Stimulated activated memory B cell treated with anti-CD40 and anti-IgM and Interleukin-4, amounts not matched to agents 10 μg/mL and 1 μg/mL and 100 μg/mL, for 72 hours (primary cell): ENCODE measurements at regions not wholly inside any gene's neighbourhood (a gene's known extent, or its start where the extent isn't known, plus 50 kb on each side); places are given as distances from the start of the nearest gene placed in this dataset.
"Not testable (repeated sequence)": the region's sequence is repeated elsewhere in the genome, so short reads cannot be mapped to it uniquely, and the experiment has no call there.

ENCODE experiments used
- ATAC-seq: fragments of 150-1000 bp; cut with Tn5 transposase; 2 replicates; pipeline ENCODE4 v1.10.0; 2021
- H3K27ac Mint-ChIP-seq: one replicate; pipeline ENCODE4 v1.8.0; 2022; ENCODE audit warnings: mild to moderate bottlenecking, mixed read lengths
- H3K27me3 Mint-ChIP-seq: one replicate; pipeline ENCODE4 v1.8.0; 2022; ENCODE audit warnings: mixed read lengths
- H3K36me3 Mint-ChIP-seq: one replicate; pipeline ENCODE4 v1.8.0; 2022; ENCODE audit warnings: mixed read lengths
- H3K4me1 Mint-ChIP-seq: one replicate; pipeline ENCODE4 v1.8.0; 2022; ENCODE audit warnings: mixed read lengths
- H3K4me3 Mint-ChIP-seq: one replicate; pipeline ENCODE4 v1.8.0; 2022; ENCODE audit warnings: mild to moderate bottlenecking, moderate library complexity, mixed read lengths
- H3K9me3 Mint-ChIP-seq: one replicate; pipeline ENCODE4 v1.8.0; 2022; ENCODE audit warnings: mixed read lengths

DNA sequence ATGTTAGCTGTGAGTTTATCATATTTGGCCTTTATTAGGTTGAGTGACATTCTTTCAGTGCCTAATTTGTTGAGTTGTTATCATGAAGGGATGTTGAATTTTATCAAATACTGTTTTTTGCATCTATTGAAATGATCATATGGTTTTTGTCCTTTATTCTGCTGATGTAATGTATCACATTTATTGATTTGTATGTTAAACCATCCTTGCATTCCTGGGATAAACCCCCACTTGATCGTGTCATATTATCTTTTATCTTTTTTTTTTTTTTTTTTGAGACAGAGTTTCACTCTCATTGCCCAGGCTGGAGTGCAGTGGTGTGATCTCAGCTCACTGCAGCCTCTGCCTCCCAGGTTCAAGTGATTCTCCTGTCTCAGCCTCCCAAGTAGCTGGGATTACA, 51.9 kb upstream of the MFGE8 start:
- H3K9me3 Mint-ChIP-seq: peaks cover 27% of the 10 kb centered on the region
- ATAC-seq, H3K27me3 Mint-ChIP-seq, H3K36me3 Mint-ChIP-seq, H3K4me3 Mint-ChIP-seq, H3K27ac Mint-ChIP-seq, H3K4me1 Mint-ChIP-seq: not testable (repeated sequence)

DNA sequence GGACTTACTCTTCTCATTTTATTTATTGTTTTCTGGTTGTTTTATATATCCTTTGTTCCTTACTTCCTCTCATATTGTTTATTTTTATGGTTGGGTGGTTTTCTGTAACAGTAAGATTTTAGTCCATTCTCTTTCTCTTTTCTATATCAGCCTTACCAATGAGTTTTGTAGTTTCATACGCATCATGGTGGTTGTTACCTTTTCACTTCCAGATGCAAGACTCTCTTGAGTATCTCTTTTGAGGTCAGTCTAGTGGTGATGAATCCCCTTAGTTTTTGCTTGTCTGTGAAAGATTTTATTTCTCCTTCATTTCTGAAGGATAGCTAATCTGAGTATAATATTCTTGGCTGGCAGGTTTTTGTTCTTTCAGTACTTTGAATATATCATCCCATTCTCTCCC, 57.1 kb upstream of the MFGE8 start:
- Mint-ChIP-seq H3K27me3 (peaks cover 25% of the 10 kb centered on the region), H3K4me3 (no peak overlapping the region), H3K36me3 (peaks cover 6% of the 10 kb centered on the region), H3K4me1 (no peaks in the 10 kb centered on the region), H3K27ac (no peak overlapping the region), H3K9me3 (peaks cover 18% of the 10 kb centered on the region)
- ATAC-seq: no peak

DNA sequence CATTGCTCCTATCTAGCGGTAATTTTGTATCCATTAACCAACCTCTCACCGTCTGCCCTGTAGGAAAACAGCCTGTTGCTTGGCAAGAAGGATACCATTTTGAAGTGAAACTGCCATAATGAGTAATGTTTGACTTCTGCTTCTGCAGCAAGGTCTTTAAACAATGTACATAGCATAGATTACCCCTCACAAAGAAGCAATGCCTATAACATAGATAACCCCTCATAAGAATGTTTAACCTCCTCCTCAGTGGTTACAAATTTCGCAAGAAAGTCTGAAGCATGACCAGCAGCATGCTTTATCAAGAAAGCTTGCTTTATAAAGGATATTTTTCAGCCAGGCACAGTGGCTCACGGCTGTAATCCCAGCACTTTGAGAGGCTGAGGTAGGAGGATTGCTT, 61.2 kb upstream of the MFGE8 start:
- Mint-ChIP-seq H3K4me1 (no peaks in the 10 kb centered on the region), H3K27me3 (peaks cover 39% of the 10 kb centered on the region), H3K4me3 (no peak overlapping the region), H3K9me3 (peaks cover 9% of the 10 kb centered on the region), H3K27ac (no peak overlapping the region), H3K36me3 (no peaks in the 10 kb centered on the region)
- no peak for ATAC-seq

DNA sequence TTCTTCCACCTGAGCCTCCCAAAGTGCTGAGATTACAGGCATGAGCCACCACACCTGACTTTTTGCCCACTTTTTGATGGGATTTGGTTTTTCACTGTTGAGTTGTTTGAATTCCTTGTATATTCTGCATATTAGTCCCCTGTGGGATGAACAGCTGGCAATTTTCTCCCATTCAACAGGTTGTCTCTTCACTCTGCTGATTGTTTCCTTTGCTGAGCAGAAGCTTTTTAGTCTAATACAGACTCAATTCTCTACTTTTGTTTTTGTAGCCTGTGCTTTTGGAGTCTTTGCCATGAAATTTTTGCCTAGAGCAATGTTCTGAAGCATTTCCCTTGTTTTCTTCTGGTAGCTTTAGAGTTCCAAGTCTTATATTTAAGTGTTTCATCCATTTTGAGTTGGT, 62.7 kb upstream of the MFGE8 start:
- Mint-ChIP-seq H3K36me3 (no peaks in the 10 kb centered on the region), H3K27ac (no peak overlapping the region), H3K27me3 (peaks cover 36% of the 10 kb centered on the region), H3K4me1 (no peaks in the 10 kb centered on the region), H3K9me3 (no peaks in the 10 kb centered on the region), H3K4me3 (no peak overlapping the region)
- no peak for ATAC-seq

DNA sequence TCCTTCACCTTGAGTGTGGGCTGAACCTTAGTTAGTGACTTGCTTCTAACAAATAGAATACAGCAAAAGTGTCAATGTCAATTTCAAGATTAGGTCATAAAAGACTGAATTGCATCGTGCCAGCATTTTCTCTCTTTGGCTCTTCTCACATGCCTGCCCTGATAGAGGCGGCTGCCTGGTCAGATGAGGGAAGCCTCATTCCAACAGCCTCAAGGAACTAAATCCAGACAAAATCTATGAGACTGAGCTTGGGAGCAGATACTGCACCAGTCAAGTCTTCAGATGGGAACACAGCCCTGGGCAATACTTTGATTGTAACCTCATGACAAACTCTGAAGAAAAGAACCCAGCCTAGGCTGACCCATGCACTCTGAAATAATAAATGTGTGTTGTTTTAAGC, 63.5 kb upstream of the MFGE8 start:
- Mint-ChIP-seq H3K4me3 (no peak overlapping the region), H3K4me1 (no peaks in the 10 kb centered on the region), H3K27ac (no peak overlapping the region), H3K27me3 (peaks cover 28% of the 10 kb centered on the region), H3K36me3 (no peaks in the 10 kb centered on the region), H3K9me3 (no peaks in the 10 kb centered on the region)
- no peak for ATAC-seq

DNA sequence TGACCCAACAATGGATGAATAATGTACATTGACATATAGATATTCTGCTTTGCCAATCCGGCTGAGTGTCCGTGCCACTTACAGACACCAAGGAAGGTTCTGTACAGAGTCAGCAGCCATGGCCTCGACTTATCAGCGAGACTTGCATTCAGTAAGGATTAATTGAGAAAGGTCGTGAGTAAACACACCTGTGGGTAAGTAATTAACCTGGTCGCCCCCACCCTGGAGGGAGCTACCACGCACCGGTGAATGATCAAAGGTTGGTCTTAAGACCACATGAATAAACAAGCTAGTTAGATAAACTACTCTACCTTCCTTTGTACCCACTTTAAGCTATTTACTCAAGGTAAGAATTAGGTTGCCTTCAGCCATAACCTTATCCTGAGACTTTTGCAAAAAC, 66.5 kb upstream of the MFGE8 start:
- no peaks in the 10 kb centered on the region for H3K36me3 Mint-ChIP-seq
- no peaks in the 10 kb centered on the region for H3K9me3 Mint-ChIP-seq
- no peak overlapping the region for H3K4me3 Mint-ChIP-seq
- ATAC-seq: no peak
- H3K27me3 Mint-ChIP-seq: peaks cover 14% of the 10 kb centered on the region
- peaks cover 6% of the 10 kb centered on the region for H3K4me1 Mint-ChIP-seq
- H3K27ac Mint-ChIP-seq: no peak overlapping the region

DNA sequence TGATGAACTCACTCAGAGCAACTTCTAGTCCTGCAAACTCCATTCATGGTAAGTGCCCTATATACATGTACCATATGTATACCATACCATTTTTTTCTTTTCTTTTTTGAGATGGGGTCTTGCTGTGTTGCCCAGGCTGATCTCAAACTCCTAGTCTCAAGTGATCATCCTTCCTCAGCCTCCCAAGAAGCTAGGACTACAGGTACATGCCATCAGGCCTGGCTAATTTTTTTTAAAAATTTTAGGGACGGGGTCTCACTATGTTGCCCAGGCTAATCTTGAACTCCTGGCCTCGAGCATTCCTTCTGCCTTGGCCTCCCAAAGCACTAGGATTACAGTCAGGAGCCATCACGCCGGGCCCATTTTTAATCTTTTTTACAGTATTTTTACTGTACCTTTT, 67.3 kb upstream of the MFGE8 start:
- H3K36me3 Mint-ChIP-seq: no peaks in the 10 kb centered on the region
- H3K4me3 Mint-ChIP-seq: no peak overlapping the region
- no peaks in the 10 kb centered on the region for H3K9me3 Mint-ChIP-seq
- peaks cover 6% of the 10 kb centered on the region for H3K4me1 Mint-ChIP-seq
- no peak overlapping the region for H3K27ac Mint-ChIP-seq
- H3K27me3 Mint-ChIP-seq: peaks cover 12% of the 10 kb centered on the region
- ATAC-seq: no peak

DNA sequence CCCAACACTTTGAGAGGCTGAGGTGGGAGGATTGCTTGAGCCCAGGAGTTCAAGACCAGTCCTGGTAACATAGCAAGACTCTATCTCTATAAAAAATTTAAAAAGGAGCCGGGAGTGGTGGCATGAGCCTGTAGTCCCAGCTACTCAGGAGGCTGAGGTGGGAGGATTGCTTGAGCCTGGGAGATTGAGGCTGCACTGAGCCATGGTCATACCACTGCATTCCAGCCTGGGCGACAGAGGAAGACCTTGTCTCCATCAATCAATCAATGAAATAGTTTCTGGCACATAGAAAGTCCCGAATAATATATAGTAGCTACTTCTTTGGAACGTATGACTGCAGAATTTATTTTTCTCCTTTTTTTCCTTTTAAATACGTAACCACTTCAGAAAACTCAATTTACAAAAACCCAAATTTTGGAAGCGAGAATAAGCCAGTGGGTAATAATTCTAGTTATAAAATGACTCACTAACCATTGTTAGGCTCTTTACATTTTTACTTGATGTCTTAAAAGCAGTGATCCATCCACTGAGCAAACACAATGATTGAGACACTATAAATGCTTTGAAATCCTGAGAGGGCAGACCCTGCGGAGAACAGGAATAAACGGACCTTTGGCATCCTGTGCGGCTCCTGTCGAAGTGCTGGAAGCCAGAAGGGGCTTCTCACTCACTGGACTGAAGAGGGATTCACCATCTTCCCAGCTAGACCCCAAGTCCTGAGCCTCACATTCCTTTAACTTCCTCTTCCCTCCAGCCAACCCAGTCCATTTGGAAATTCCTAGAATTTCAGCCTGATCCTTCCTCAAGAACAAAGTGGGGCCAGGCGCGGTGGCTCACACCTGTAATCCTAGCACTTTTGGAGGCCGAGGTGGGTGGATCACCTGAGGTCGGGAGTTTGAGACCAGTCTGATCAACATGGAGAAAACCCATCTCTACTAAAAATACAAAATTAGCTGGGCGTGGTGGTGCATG, 68.4 kb upstream of the MFGE8 start:
- ATAC-seq: no peak
- Mint-ChIP-seq H3K9me3 (no peaks in the 10 kb centered on the region), H3K36me3 (no peaks in the 10 kb centered on the region), H3K4me1 (peaks cover 6% of the 10 kb centered on the region), H3K4me3 (no peak overlapping the region), H3K27ac (no peak overlapping the region), H3K27me3 (peaks cover 2% of the 10 kb centered on the region)

DNA sequence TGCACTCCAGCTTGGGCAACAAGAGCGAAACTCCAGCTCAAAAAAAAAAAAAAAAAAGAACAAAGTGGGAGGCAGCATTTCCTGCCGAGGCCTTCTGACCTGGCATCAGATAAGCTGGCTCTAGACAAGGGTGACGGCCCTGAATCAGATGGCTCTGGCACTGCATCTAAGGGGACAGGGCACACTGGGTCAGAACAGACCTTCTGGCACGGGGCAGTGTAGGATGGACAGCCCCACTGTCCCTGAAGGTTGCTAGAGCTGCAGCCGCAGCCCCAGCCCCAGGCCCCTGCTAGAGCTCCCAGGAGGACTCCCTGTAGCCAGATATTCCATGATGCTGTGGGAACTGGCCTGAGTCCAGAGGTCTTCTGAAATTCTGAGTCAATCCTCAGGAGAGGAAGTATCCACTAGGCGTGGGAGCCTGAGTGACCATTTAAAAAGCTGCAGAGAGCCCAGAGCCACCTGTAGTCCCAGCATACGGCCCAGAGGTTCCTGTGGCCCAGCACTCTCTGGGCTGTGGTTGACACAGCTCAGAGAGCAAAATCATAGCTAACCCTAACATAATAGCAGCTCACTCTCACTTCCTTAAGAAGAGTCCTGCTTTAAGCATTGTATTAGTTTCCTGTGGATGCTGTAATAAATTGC, 69.2 kb upstream of the MFGE8 start:
- H3K27ac Mint-ChIP-seq: no peak overlapping the region
- no peak overlapping the region for H3K4me3 Mint-ChIP-seq
- no peaks in the 10 kb centered on the region for H3K36me3 Mint-ChIP-seq
- H3K9me3 Mint-ChIP-seq: no peaks in the 10 kb centered on the region
- no peaks in the 10 kb centered on the region for H3K27me3 Mint-ChIP-seq
- peaks cover 6% of the 10 kb centered on the region for H3K4me1 Mint-ChIP-seq
- peak; percentile 95 for ATAC-seq

DNA sequence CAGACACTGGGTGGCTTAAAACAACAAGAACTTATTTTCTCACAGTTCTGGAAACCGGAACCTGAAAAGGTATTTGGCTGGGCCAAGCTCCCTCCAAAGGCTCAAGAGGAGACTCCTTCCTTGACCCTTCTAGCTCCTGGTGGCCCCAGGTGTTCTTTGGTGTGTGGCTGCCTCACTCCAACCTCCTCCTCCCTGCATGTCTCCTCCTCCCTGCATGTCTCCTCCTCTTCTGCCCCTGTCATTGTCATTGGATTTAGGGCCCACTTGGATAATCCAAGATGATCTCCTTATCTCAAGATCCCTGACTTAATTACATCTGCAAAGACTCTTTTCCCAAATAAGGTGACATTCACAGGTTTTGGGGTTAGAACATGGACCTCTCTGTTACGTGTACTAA, 69.8 kb upstream of the MFGE8 start:
- no peaks in the 10 kb centered on the region for H3K36me3 Mint-ChIP-seq
- H3K9me3 Mint-ChIP-seq: no peaks in the 10 kb centered on the region
- H3K27ac Mint-ChIP-seq: no peak overlapping the region

DNA sequence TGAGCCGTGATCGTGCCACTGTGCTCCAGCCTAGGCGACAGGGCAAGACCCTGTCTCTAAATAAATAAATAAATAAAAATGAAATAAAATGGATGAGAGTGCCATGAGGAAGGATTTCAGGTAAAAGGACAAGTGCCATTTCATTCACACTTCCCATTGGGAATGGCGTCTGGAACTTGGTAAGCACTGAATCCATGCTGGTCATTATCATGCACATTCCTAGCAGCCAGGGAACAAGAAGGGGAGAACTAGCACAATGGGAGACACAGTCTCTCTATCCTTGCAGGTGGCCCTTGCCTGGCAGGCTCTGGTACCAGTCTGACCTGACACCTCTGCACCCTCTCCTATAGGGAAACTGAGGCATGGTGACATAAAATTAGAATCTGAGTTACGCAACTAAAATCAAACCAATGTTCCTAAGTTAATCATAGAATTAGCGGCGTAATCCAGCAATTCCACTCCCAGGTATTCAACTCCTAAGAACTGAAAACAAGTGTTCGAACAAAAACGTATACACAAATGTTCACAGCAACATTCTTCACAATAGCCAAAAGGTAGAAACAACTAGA, 70.8 kb upstream of the MFGE8 start:
- Mint-ChIP-seq H3K27me3 (no peaks in the 10 kb centered on the region), H3K4me1 (peaks cover 6% of the 10 kb centered on the region), H3K9me3 (no peaks in the 10 kb centered on the region), H3K36me3 (no peaks in the 10 kb centered on the region), H3K4me3 (no peak overlapping the region), H3K27ac (no peak overlapping the region)
- ATAC-seq: no peak

More for the DNA sequence above, 69.8 kb upstream of the MFGE8 start:
- peaks cover 6% of the 10 kb centered on the region for H3K4me1 Mint-ChIP-seq
- no peaks in the 10 kb centered on the region for H3K27me3 Mint-ChIP-seq
- no peak for ATAC-seq
- H3K4me3 Mint-ChIP-seq: no peak overlapping the region

DNA sequence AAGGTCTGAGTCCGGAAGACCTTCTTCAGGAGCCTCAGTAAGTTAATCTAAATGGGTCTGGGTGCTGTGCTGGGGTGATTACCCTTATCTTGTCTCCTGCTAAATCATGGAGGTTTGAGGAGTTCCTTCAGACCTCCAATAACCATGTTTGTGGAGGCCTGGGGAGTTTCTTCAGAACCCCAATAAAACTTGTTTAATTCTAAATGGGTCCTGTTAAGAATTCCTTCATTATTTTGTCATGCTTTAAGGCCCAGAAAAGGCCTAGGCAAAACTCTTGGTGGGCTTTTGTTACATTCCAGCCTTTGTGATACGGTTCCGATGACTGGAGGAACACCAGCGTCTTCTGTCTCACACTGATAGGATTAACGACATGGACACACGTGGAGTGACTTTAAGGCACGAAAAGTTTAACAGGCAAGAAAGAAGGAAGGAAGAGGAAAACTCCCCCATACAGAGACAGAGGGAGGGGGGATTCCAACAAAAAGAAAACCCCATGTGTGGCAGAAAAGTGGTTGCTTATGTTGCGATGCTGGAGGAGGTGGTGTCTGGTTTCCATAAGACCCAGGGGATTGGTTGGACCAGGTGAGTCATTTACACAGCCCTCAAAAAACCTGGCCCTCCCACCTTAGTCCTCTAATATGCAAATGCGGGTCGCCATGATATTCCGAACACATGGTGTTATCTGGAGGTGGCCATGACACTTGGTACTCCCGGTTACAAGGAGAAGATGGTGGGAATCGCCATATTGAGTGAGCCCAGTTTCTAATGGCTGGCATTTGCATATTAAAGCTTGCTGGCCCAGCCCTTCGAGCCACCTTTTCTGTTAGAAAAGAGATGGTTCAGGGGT, 72.6 kb upstream of the MFGE8 start:
- peaks cover 11% of the 10 kb centered on the region for H3K27me3 Mint-ChIP-seq
- no peak for ATAC-seq
- H3K27ac Mint-ChIP-seq: no peak overlapping the region
- H3K9me3 Mint-ChIP-seq: no peaks in the 10 kb centered on the region
- H3K4me1 Mint-ChIP-seq: peaks cover 6% of the 10 kb centered on the region
- no peak overlapping the region for H3K4me3 Mint-ChIP-seq
- H3K36me3 Mint-ChIP-seq: no peaks in the 10 kb centered on the region

DNA sequence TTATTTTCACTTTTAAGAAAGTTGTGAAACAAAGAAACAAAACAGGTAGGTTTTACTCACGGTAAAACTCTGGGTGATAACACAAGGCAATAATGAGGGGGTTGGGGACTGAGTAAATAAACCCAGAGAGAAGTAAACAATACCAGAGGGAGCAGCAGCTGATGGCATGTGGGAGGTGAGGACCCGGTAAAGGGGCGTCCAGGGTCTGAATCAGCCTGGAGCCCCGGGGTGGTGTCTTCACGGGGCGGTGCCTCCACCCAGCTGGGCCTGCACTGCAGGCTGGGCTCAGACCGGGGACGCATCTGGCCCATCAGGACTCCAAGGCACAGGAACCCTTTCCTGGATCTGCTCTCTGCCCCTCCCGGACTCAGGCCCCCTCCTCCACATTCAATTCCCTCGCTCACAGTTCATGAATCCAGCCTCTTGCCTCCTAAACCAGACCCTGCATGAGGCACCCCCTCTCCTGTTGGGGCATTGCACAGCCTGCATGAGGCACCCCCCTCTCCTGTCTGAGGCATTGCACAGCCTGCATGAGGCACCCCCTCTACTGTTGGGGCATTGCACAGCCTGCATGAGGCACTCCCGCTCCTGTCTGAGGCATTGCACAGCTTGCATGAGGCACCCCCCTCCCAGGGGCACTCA, 73.9 kb upstream of the MFGE8 start:
- H3K27ac Mint-ChIP-seq: no peak overlapping the region
- ATAC-seq: no peak
- H3K9me3 Mint-ChIP-seq: no peaks in the 10 kb centered on the region
- peaks cover 6% of the 10 kb centered on the region for H3K4me1 Mint-ChIP-seq
- no peak overlapping the region for H3K4me3 Mint-ChIP-seq
- no peaks in the 10 kb centered on the region for H3K36me3 Mint-ChIP-seq
- peaks cover 15% of the 10 kb centered on the region for H3K27me3 Mint-ChIP-seq

DNA sequence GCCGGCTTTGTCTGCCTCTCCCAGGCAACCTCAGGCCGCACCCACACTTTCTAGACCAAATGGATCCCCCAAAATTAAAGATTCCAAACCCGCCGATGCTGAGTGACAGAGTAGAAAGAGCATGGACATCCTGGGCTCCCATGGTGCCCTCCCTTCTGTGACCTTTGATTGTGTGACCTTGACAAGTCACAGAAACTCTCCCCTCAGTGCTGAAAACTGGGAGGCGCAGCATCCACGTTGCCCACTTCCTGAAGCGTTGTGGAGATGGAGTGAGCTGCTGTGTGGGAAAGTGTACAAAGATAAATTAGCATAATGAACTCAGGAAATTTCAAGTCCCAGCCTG, 74.4 kb upstream of the MFGE8 start:
- Mint-ChIP-seq H3K4me1 (peaks cover 6% of the 10 kb centered on the region), H3K27me3 (peaks cover 18% of the 10 kb centered on the region), H3K27ac (no peak overlapping the region), H3K36me3 (no peaks in the 10 kb centered on the region), H3K4me3 (no peak overlapping the region), H3K9me3 (no peaks in the 10 kb centered on the region)
- ATAC-seq: no peak
